SJCRH30 (cell line): ENCODE measurements at regions not wholly inside any gene's neighbourhood (a gene's known extent, or its start where the extent isn't known, plus 50 kb on each side); places are given as distances from the start of the nearest gene placed in this dataset.
"Not testable (repeated sequence)": the region's sequence is repeated elsewhere in the genome, so short reads cannot be mapped to it uniquely, and the experiment has no call there.

Experiments
- DNase-seq, 2 experiments: peaks; one replicate each; pipeline ENCODE4 v3.0.0-alpha.2; 2015 to 2020
- H3K27ac ChIP-seq: fragments of 250-450 bp; sonication (Bioruptor Pico); 2 replicates; pipeline ENCODE4 v1.5.1; 2020; ENCODE audit warnings: mild to moderate bottlenecking, moderate library complexity
- H3K27me3 ChIP-seq: fragments of 250-450 bp; sonication (Bioruptor Pico); 2 replicates; pipeline ENCODE4 v1.5.1; 2020; ENCODE audit warnings: mild to moderate bottlenecking, moderate library complexity
- H3K36me3 ChIP-seq: fragments of 250-450 bp; sonication (Bioruptor Pico); 2 replicates; pipeline ENCODE4 v1.5.1; 2020; ENCODE audit warnings: mild to moderate bottlenecking, moderate library complexity
- H3K4me1 ChIP-seq: fragments of 250-450 bp; sonication (Bioruptor Pico); 2 replicates; pipeline ENCODE4 v1.5.1; 2020; ENCODE audit warnings: mild to moderate bottlenecking, moderate library complexity
- H3K4me3 ChIP-seq: fragments of 250-450 bp; sonication (Bioruptor Pico); 2 replicates; pipeline ENCODE4 v1.5.1; 2020; ENCODE audit warnings: mild to moderate bottlenecking, moderate library complexity
- H3K9me3 ChIP-seq: fragments of 250-450 bp; sonication (Bioruptor Pico); replicated peaks from 2 replicates; pipeline ENCODE4 v1.5.1; 2020; ENCODE audit warnings: mild to moderate bottlenecking, moderate library complexity

GRCh38 chr12:25692115-25693035 is 139.3 kb upstream of the LMNTD1 start:
- no peak for DNase-seq
- Histone ChIP-seq H3K4me3 (no peak overlapping the region), H3K9me3 (no peaks in the 10 kb centered on the region), H3K36me3 (no peaks in the 10 kb centered on the region), H3K27ac (no peak overlapping the region), H3K27me3 (no peaks in the 10 kb centered on the region), H3K4me1 (0 out of 2 replicates have a peak, but pooled peaks cover 3% of the 10 kb centered on the region)

DNA sequence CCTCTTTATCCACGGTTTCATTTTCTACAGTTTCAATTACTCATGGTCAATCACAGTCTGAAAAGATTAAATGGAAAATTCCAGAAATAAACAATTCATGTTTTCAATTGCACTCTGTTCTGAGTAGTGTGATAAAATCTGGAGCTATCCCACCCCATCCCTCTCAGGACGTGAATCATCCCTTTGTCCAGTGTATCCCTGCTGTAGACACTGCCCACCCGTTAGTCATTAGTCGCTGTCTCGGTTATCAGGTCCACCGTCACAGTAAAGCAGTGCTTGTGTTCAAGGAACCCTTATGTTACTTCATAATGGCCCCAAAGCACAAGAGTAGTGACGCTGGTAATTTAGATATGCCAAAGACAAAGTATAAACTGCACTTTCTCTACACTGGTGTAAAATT is 141.0 kb upstream of the LMNTD1 start:
- 0 out of 2 replicates have a peak, but pooled peaks cover 3% of the 10 kb centered on the region for H3K4me1 ChIP-seq
- H3K27me3 ChIP-seq: no peaks in the 10 kb centered on the region
- no peaks in the 10 kb centered on the region for H3K9me3 ChIP-seq
- peak; percentile 27 to 37 for DNase-seq
- H3K4me3 ChIP-seq: no peak overlapping the region
- no peak overlapping the region for H3K27ac ChIP-seq
- no peaks in the 10 kb centered on the region for H3K36me3 ChIP-seq

DNA sequence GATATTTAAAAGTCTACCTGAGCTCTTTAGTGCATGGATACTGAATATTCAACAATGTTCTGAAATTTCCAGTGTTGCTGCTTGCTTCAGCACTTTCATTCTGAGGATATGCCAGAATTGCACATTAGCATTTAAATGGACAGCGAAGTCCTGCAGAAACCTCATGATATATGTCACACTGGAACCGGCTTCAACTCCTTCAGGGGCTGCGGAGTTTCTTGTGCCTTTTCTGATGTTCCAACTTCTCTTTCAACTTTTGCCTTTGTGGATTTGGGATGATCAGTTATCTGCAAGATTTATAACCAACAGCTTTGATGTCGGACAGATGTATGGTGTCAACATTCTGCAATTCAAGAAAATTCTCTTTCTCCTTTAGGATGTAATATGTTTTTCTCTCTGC is 142.5 kb upstream of the LMNTD1 start:
- Histone ChIP-seq H3K4me1 (no peaks in the 10 kb centered on the region), H3K9me3 (no peaks in the 10 kb centered on the region), H3K27ac (no peak overlapping the region), H3K4me3 (no peak overlapping the region), H3K36me3 (no peaks in the 10 kb centered on the region), H3K27me3 (no peaks in the 10 kb centered on the region)
- no peak for DNase-seq

DNA sequence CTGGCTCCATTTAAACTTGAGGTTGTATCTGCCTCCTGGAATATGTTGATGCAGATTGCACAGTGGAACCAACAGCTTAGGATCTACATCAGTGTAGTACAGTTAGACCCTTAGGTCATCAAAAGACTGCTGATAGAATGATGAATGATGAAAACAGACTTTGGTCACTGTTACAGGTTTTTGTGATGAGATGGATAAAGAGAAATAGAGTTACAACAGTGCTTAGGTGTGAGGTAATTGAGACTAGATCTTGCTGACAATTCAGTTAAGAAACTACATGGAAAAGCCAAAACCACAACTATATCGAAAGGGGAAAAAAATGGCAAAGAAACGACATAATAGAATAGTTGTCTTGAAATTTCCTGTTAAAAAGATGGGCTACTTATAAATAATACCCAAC is 145.7 kb upstream of the LMNTD1 start:
- Histone ChIP-seq H3K36me3 (no peaks in the 10 kb centered on the region), H3K4me1 (no peaks in the 10 kb centered on the region), H3K4me3 (no peak overlapping the region), H3K27ac (no peak overlapping the region), H3K9me3 (no peaks in the 10 kb centered on the region), H3K27me3 (no peaks in the 10 kb centered on the region)
- DNase-seq: no peak

DNA sequence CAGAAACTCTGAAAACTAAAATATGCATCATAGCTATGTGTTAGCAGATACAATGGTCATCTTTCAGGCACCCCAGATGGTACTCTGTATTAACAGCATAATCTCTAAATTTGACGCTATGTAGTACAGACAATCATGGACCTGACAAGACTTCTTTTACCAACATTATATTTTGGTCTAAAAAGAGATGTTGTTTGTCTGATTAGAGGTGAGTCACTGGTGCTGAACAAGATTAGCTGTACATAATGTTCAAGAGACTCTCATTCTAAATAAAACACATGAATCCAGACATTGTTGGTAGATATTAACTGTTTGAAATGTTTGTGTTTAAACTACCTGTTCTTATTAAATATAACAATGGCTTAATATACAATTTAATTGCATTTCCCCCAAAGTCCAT is 146.4 kb upstream of the LMNTD1 start:
- Histone ChIP-seq H3K27ac (no peak overlapping the region), H3K4me3 (no peak overlapping the region), H3K4me1 (no peaks in the 10 kb centered on the region), H3K36me3 (no peaks in the 10 kb centered on the region), H3K9me3 (no peaks in the 10 kb centered on the region), H3K27me3 (no peaks in the 10 kb centered on the region)
- DNase-seq: no peak

DNA sequence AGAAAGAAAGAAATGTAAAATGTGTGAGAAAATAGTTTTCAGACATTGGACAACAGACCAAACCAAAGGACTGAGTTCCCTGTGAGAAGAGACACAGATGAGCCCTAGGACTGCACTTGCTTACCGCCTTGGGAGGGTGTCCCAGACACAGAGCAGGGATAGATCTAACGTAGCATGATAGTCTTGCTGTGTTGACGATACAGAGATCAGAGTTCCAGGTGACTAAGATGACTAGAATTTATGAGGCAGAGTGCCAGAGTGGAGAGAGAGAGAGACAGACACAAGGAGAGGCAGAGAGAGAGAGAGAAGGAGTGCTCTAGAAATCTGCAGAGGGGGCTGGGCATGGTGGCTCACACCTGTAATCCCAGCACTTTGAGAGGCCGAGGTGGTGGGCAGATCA is 148.2 kb upstream of the LMNTD1 start:
- no peak overlapping the region for H3K4me3 ChIP-seq
- H3K27ac ChIP-seq: no peak overlapping the region
- DNase-seq: no peak
- no peaks in the 10 kb centered on the region for H3K9me3 ChIP-seq
- no peaks in the 10 kb centered on the region for H3K36me3 ChIP-seq
- no peaks in the 10 kb centered on the region for H3K4me1 ChIP-seq
- H3K27me3 ChIP-seq: no peaks in the 10 kb centered on the region

DNA sequence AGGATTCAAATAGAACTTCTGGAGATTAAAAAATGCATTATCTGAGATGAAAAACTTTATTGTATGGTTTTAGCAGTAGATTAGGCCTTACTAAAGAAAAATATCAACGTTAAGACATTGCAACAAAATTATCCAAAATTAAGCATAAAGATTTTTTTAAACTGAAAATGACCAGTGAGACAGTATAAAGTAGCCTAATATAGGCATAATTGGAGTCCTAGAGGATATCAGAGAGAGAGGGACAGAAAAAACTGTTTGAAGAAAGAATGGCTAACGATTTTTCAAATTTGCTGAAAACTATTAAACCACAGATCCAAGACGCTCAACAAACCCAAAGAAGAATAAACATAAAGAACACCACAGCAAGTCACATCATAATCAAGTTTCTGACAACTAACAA is 149.5 kb upstream of the LMNTD1 start:
- H3K4me1 ChIP-seq: no peaks in the 10 kb centered on the region
- no peak overlapping the region for H3K4me3 ChIP-seq
- no peaks in the 10 kb centered on the region for H3K9me3 ChIP-seq
- no peak overlapping the region for H3K27ac ChIP-seq
- no peaks in the 10 kb centered on the region for H3K27me3 ChIP-seq
- DNase-seq: no peak
- H3K36me3 ChIP-seq: no peaks in the 10 kb centered on the region

DNA sequence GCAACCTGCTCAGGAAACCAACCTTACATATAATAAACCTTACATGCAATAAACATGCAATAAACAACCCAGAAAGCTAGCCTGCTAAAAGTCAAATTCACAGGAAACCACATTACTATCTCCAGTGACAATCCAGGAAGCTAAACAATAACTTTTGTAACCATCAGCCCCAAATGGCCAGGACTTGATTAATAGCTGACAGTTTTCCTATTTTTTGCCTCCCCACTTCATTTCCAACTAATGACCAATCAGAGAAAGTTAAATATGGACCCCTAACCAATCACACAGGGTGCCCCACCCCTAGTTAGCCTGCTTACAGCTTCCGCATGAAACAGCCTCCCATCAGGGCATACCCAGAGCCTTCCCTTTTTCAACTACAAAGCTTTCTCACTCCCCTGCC is 152.2 kb upstream of the LMNTD1 start:
- no peaks in the 10 kb centered on the region for H3K27me3 ChIP-seq
- H3K4me3 ChIP-seq: no peak overlapping the region
- H3K27ac ChIP-seq: no peak overlapping the region
- H3K36me3 ChIP-seq: no peaks in the 10 kb centered on the region
- H3K4me1 ChIP-seq: no peaks in the 10 kb centered on the region
- no peaks in the 10 kb centered on the region for H3K9me3 ChIP-seq
- DNase-seq: no peak

DNA sequence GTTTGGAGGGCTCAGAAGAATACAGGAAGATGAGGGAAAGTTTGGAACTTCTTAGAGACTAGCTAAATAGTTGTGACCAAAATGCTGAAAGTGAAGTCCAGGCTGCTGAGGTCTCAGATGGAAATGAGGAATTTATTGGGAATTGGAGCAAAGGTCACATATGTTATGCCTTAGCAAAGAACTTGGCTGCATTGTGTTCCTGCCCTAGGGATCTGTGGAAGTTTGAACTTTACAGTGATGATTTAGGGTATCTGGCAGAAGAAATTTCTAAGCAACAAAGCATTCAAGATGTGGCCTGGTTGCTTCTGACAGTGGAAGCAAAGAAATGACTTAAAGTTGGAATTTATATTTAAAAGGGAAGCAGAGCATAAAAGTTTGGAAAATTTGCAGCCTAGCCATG is 153.6 kb upstream of the LMNTD1 start:
- not testable (repeated sequence) for H3K9me3 ChIP-seq, DNase-seq, H3K4me3 ChIP-seq, H3K36me3 ChIP-seq, H3K27me3 ChIP-seq, H3K27ac ChIP-seq, H3K4me1 ChIP-seq

DNA sequence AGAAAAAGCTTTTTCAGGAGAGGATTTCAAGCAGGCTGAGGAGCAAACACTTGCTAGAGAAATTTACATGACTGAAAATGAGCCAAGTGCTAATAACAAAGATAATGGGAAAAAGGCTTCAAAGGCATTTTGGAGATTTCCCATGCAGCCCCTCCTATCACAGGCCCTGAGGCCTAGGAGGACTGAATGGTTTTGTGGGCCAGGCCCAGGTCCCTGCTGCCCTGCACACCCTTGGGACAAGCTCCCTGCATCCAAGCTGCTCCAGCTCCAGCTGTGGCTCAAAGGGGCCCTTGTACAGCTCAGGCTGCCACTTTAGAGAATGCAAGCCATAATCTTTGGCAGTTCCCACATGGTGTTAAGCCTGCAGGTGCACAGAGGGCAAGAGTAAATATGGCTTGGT is 154.0 kb upstream of the LMNTD1 start:
- no peaks in the 10 kb centered on the region for H3K27me3 ChIP-seq
- DNase-seq: no peak
- no peak overlapping the region for H3K4me3 ChIP-seq
- H3K27ac ChIP-seq: no peak overlapping the region
- no peaks in the 10 kb centered on the region for H3K36me3 ChIP-seq
- H3K9me3 ChIP-seq: no peaks in the 10 kb centered on the region
- H3K4me1 ChIP-seq: no peaks in the 10 kb centered on the region

GRCh38 chr12:25708661-25709060 is 155.6 kb upstream of the LMNTD1 start:
- Histone ChIP-seq H3K4me3 (no peak overlapping the region), H3K36me3 (no peaks in the 10 kb centered on the region), H3K9me3 (no peaks in the 10 kb centered on the region), H3K4me1 (no peaks in the 10 kb centered on the region), H3K27me3 (no peaks in the 10 kb centered on the region), H3K27ac (no peak overlapping the region)
- no peak for DNase-seq

GRCh38 chr12:25710128-25710527 is 157.0 kb upstream of the LMNTD1 start:
- Histone ChIP-seq H3K27ac (no peak overlapping the region), H3K4me3 (no peak overlapping the region)

GRCh38 chr12:25710938-25711605 is 158.0 kb upstream of the LMNTD1 start:
- H3K4me3 ChIP-seq, DNase-seq, H3K9me3 ChIP-seq, H3K4me1 ChIP-seq, H3K27me3 ChIP-seq, H3K27ac ChIP-seq, H3K36me3 ChIP-seq: not testable (repeated sequence)

More at GRCh38 chr12:25710128-25710527, 157.0 kb upstream of the LMNTD1 start:
- no peak for DNase-seq
- H3K9me3 ChIP-seq: no peaks in the 10 kb centered on the region
- no peaks in the 10 kb centered on the region for H3K36me3 ChIP-seq
- H3K4me1 ChIP-seq: no peaks in the 10 kb centered on the region
- no peaks in the 10 kb centered on the region for H3K27me3 ChIP-seq

DNA sequence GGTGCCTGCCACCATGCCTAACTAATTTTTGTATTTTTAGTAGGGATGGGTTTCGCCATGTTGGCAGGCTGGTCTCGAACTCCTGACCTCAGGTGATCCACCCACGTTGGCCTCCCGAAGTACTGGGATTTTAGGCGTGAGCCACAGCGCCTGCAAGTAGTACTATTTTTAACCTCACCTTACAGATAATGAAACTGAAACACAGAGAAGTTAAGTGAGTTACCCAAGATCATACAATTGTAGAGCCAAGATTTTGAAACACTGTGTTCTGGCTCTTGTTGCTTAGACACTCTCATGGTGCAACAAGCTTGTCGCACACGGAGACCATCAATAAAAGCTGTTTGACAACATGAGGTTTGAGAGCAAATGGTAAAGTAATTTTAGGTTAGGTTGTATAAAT is 159.1 kb upstream of the LMNTD1 start:
- H3K4me3 ChIP-seq: no peak overlapping the region
- H3K27me3 ChIP-seq: no peaks in the 10 kb centered on the region
- H3K36me3 ChIP-seq: no peaks in the 10 kb centered on the region
- H3K4me1 ChIP-seq: no peaks in the 10 kb centered on the region
- no peak overlapping the region for H3K27ac ChIP-seq
- no peak for DNase-seq
- H3K9me3 ChIP-seq: no peaks in the 10 kb centered on the region

- no peaks in the 10 kb centered on the region for H3K4me1 ChIP-seq
- no peaks in the 10 kb centered on the region for H3K9me3 ChIP-seq
- no peaks in the 10 kb centered on the region for H3K27me3 ChIP-seq
- DNase-seq: no peak
- H3K36me3 ChIP-seq: no peaks in the 10 kb centered on the region
- no peak overlapping the region for H3K27ac ChIP-seq
- no peak overlapping the region for H3K4me3 ChIP-seq
These were observed 160.2 kb upstream of the LMNTD1 start for GRCh38 chr12:25713264-25713663.
